Common myeloid progenitor, CD34-positive (primary cell): ENCODE measurements at regions not wholly inside any gene's neighbourhood (a gene's known extent, or its start where the extent isn't known, plus 50 kb on each side); places are given as distances from the start of the nearest gene placed in this dataset.

ENCODE experiments used
- CTCF ChIA-PET: fragments of 350-600 bp; sonication (Branson Sonifier 250); formaldehyde crosslinking; loops from one replicate; lab custom pipeline; 2021; ENCODE audit warnings: antibody characterized with exemption; lab: Charles Lee
- POLR2A ChIA-PET: fragments of 350-600 bp; sonication (Branson Sonifier 250); formaldehyde crosslinking; loops from one replicate; lab custom pipeline; 2021; ENCODE audit warnings: antibody characterized with exemption; lab: Charles Lee
- DNase-seq, 3 donors: peaks; one replicate each; pipeline versions ENCODE4 v3.0.0 to v3.0.0-alpha.2; 2013
- H3K27ac ChIP-seq, 2 experiments: 1 replicate in 1 of 2; 2 replicates in 1 of 2; pipeline ENCODE4 v1.7.0; 2013; ENCODE audit warnings: inconsistent platforms in 2 of 2, low read length in 2 of 2, mild to moderate bottlenecking in 2 of 2, low read depth in 1 of 2, moderate library complexity in 1 of 2; ENCODE audit not compliant: severe bottlenecking in 2 of 2, insufficient read depth in 1 of 2, poor library complexity in 1 of 2
- H3K27me3 ChIP-seq, 5 experiments: replicated peaks in 2 of 5; 1 replicate in 3 of 5; 2 replicates in 2 of 5; pipeline versions ENCODE4 v1.6.1 to v1.7.0; 2013; ENCODE audit warnings: low read length in 4 of 5, mild to moderate bottlenecking in 2 of 5, moderate library complexity in 2 of 5, inconsistent platforms in 1 of 5; ENCODE audit not compliant: insufficient read depth in 5 of 5, control insufficient read depth in 4 of 5
- H3K36me3 ChIP-seq, 4 experiments: 1 replicate in 2 of 4; 2 replicates in 2 of 4; pipeline versions ENCODE4 v1.6.1 to v1.7.0; 2013; ENCODE audit warnings: low read length in 3 of 4, control low read depth in 1 of 4, mild to moderate bottlenecking in 1 of 4; ENCODE audit not compliant: control insufficient read depth in 4 of 4, insufficient read depth in 4 of 4
- H3K4me1 ChIP-seq, 4 experiments: 1 replicate in 3 of 4; 2 replicates in 1 of 4; pipeline versions ENCODE4 v1.6.1 to v1.7.1; 2013; ENCODE audit warnings: low read length in 3 of 4, mild to moderate bottlenecking in 3 of 4, control low read depth in 1 of 4, inconsistent platforms in 1 of 4, moderate library complexity in 1 of 4; ENCODE audit not compliant: control insufficient read depth in 4 of 4, insufficient read depth in 4 of 4; ENCODE audit errors: control extremely low read depth in 1 of 4
- H3K4me3 ChIP-seq, 7 experiments: 1 replicate in 4 of 7; 2 replicates in 3 of 7; pipeline versions ENCODE4 v1.5.1 to v1.7.0; 2013; ENCODE audit warnings: mild to moderate bottlenecking in 7 of 7, low read length in 6 of 7, moderate library complexity in 6 of 7, inconsistent platforms in 2 of 7, low read depth in 2 of 7, control low read depth in 1 of 7; ENCODE audit not compliant: insufficient read depth in 4 of 7, control insufficient read depth in 1 of 7; ENCODE audit errors: extremely low read depth in 1 of 7
- H3K9me3 ChIP-seq, 5 experiments: 1 replicate in 4 of 5; 2 replicates in 1 of 5; pipeline versions ENCODE4 v1.6.1 to v1.7.1; 2013; ENCODE audit warnings: low read length in 4 of 5, mild to moderate bottlenecking in 2 of 5, inconsistent platforms in 1 of 5, low read depth in 1 of 5, moderate library complexity in 1 of 5; ENCODE audit not compliant: control insufficient read depth in 4 of 5, insufficient read depth in 2 of 5; ENCODE audit errors: control extremely low read depth in 1 of 5
- WGBS: methylation state at CpG from one replicate; pipeline ENCODE4 v1.1.5; 2013; ENCODE audit not compliant: insufficient coverage; 5-methylcytosine and 5-hydroxymethylcytosine counted together

- 58% methylated on average over 2 of the region's 2 CpGs for WGBS
- H3K9me3 ChIP-seq = no peaks in the 10 kb centered on the region
- no peak for DNase-seq
- no peaks in the 10 kb centered on the region for H3K36me3 ChIP-seq
- ChIA-PET CTCF (no interaction called here), POLR2A (no interaction called here)
- no peaks in the 10 kb centered on the region for H3K4me1 ChIP-seq
- H3K27me3 ChIP-seq = no peaks in the 10 kb centered on the region
- no peak overlapping the region for H3K4me3 ChIP-seq
- no peak overlapping the region for H3K27ac ChIP-seq
Measured at GRCh38 chr4:58961925-58962324, 1851.7 kb upstream of the IGFBP7 start.

GRCh38 chr4:58962424-58962823, 1852.2 kb upstream of the IGFBP7 start:
- no peaks in the 10 kb centered on the region for H3K27me3 ChIP-seq
- DNase-seq = no peak
- no peak overlapping the region for H3K27ac ChIP-seq
- no peak overlapping the region for H3K4me3 ChIP-seq
- ChIA-PET POLR2A (no interaction called here), CTCF (no interaction called here)
- H3K9me3 ChIP-seq = no peaks in the 10 kb centered on the region
- H3K4me1 ChIP-seq = no peaks in the 10 kb centered on the region
- H3K36me3 ChIP-seq = no peaks in the 10 kb centered on the region

- POLR2A ChIA-PET = no interaction called here
- no peak for DNase-seq
- H3K4me3 ChIP-seq = no peak overlapping the region
- no CpG with 5 or more reads among the region's 1 CpG for WGBS
- CTCF ChIA-PET = no interaction called here
- no peaks in the 10 kb centered on the region for H3K4me1 ChIP-seq
- no peaks in the 10 kb centered on the region for H3K36me3 ChIP-seq
- no peaks in the 10 kb centered on the region for H3K9me3 ChIP-seq
- H3K27me3 ChIP-seq = no peaks in the 10 kb centered on the region
- H3K27ac ChIP-seq = no peak overlapping the region
Measured at GRCh38 chr4:58981828-58982227, 1871.6 kb upstream of the IGFBP7 start.

GRCh38 chr4:58983887-58984286, 1873.7 kb upstream of the IGFBP7 start:
- H3K4me1 ChIP-seq = no peaks in the 10 kb centered on the region
- H3K36me3 ChIP-seq = no peaks in the 10 kb centered on the region
- ChIA-PET CTCF (no interaction called here), POLR2A (no interaction called here)
- DNase-seq = no peak
- H3K4me3 ChIP-seq = no peak overlapping the region
- no peaks in the 10 kb centered on the region for H3K27me3 ChIP-seq
- WGBS = 80% methylated on average over 1 of the region's 3 CpGs
- no peaks in the 10 kb centered on the region for H3K9me3 ChIP-seq
- no peak overlapping the region for H3K27ac ChIP-seq

- no peaks in the 10 kb centered on the region for H3K27me3 ChIP-seq
- POLR2A ChIA-PET = no interaction called here
- no peak for DNase-seq
- H3K9me3 ChIP-seq = no peaks in the 10 kb centered on the region
- no peak overlapping the region for H3K4me3 ChIP-seq
- WGBS = 60% methylated on average over 1 of the region's 1 CpG
- CTCF ChIA-PET = no interaction called here
- no peaks in the 10 kb centered on the region for H3K4me1 ChIP-seq
- no peak overlapping the region for H3K27ac ChIP-seq
- no peaks in the 10 kb centered on the region for H3K36me3 ChIP-seq
Measured at GRCh38 chr4:59002148-59002547, 1892.0 kb upstream of the IGFBP7 start.

- Histone ChIP-seq H3K9me3 (no peaks in the 10 kb centered on the region), H3K27ac (no peak overlapping the region), H3K36me3 (no peaks in the 10 kb centered on the region), H3K4me1 (no peaks in the 10 kb centered on the region), H3K4me3 (no peak overlapping the region), H3K27me3 (no peaks in the 10 kb centered on the region)
- no peak for DNase-seq
- POLR2A ChIA-PET = interaction anchor here (0.7 kb wide), 1 partner anchor 18 kb away, joined by 3 read pairs; no protein-coding TSS in a partner anchor
- CTCF ChIA-PET = no interaction called here
Measured at GRCh38 chr4:59024257-59024656, 1914.1 kb upstream of the IGFBP7 start.

GRCh38 chr4:59037812-59038211, 1927.6 kb upstream of the IGFBP7 start:
- H3K36me3 ChIP-seq = no peaks in the 10 kb centered on the region
- H3K27me3 ChIP-seq = no peaks in the 10 kb centered on the region
- no peak overlapping the region for H3K4me3 ChIP-seq
- ChIA-PET CTCF (no interaction called here), POLR2A (no interaction called here)
- no peaks in the 10 kb centered on the region for H3K4me1 ChIP-seq
- WGBS = no CpG with 5 or more reads among the region's 1 CpG
- DNase-seq = no peak
- no peak overlapping the region for H3K27ac ChIP-seq
- no peaks in the 10 kb centered on the region for H3K9me3 ChIP-seq
